ENCODE measurements at regions not wholly inside any gene's neighbourhood (a gene's known extent, or its start where the extent isn't known, plus 50 kb on each side); places are given as distances from the start of the nearest gene placed in this dataset.
"Not testable (repeated sequence)": the region's sequence is repeated elsewhere in the genome, so short reads cannot be mapped to it uniquely, and the experiment has no call there.

- H3K27me3 ChIP-seq (ENCODE audit: low read depth, low read length), result no peaks in the 10 kb centered on the region
- H3K4me2 ChIP-seq (ENCODE audit: low read length), result no peak overlapping the region
- no peaks in the 10 kb centered on the region for H3K9me3 ChIP-seq (ENCODE audit: insufficient read depth, low read length)
- no peak for TF ChIP-seq CTCF (IDR thresholded peaks at IDR 0.05; ENCODE audit: low read depth, low read length)
- TF ChIP-seq EZH2phosphoT487 (IDR thresholded peaks at IDR 0.05; ENCODE audit: low read depth), result no peak
- no peaks in the 10 kb centered on the region for H3K36me3 ChIP-seq (replicated peaks; ENCODE audit: low read depth, low read length)
- no peaks in the 10 kb centered on the region for H4K20me1 ChIP-seq (ENCODE audit: insufficient read depth, low read length)
- H3K4me1 ChIP-seq (ENCODE audit: low read length), result no peaks in the 10 kb centered on the region
- no peak overlapping the region for H2AFZ ChIP-seq (ENCODE audit: low read depth, low read length)
- no peak overlapping the region for H3K27ac ChIP-seq (ENCODE audit: low read length)
- H3K9ac ChIP-seq (ENCODE audit: low read length), result no peak overlapping the region
- H3K79me2 ChIP-seq (ENCODE audit: low read length), result no peaks in the 10 kb centered on the region
- no peak overlapping the region for H3K4me3 ChIP-seq (ENCODE audit: low read length)
Observed at GRCh38 chr9:25453875-25454274, 224.4 kb downstream of the TUSC1 start.

- Histone ChIP-seq H3K4me2 (ENCODE audit: low read length) (no peak overlapping the region), H4K20me1 (ENCODE audit: insufficient read depth, low read length) (no peaks in the 10 kb centered on the region), H3K79me2 (ENCODE audit: low read length) (no peaks in the 10 kb centered on the region), H3K4me1 (ENCODE audit: low read length) (no peaks in the 10 kb centered on the region), H3K9ac (ENCODE audit: low read length) (no peak overlapping the region), H3K27ac (ENCODE audit: low read length) (no peak overlapping the region), H3K9me3 (ENCODE audit: insufficient read depth, low read length) (no peaks in the 10 kb centered on the region), H3K27me3 (ENCODE audit: low read depth, low read length) (no peaks in the 10 kb centered on the region), H3K36me3 (replicated peaks; ENCODE audit: low read depth, low read length) (no peaks in the 10 kb centered on the region), H2AFZ (ENCODE audit: low read depth, low read length) (no peak overlapping the region), H3K4me3 (ENCODE audit: low read length) (no peak overlapping the region)
- TF ChIP-seq EZH2phosphoT487 (IDR thresholded peaks at IDR 0.05; ENCODE audit: low read depth) (no peak), CTCF (IDR thresholded peaks at IDR 0.05; ENCODE audit: low read depth, low read length) (no peak)
Observed at GRCh38 chr9:25449503-25449902, 228.7 kb downstream of the TUSC1 start.

GRCh38 chr9:25445721-25446120 is 232.5 kb downstream of the TUSC1 start:
- not testable (repeated sequence) for H3K4me3 ChIP-seq (ENCODE audit: low read length); H3K36me3 ChIP-seq (replicated peaks; ENCODE audit: low read depth, low read length); H2AFZ ChIP-seq (ENCODE audit: low read depth, low read length); H3K27me3 ChIP-seq (ENCODE audit: low read depth, low read length); H3K79me2 ChIP-seq (ENCODE audit: low read length); H3K9me3 ChIP-seq (ENCODE audit: insufficient read depth, low read length); H3K4me1 ChIP-seq (ENCODE audit: low read length); H4K20me1 ChIP-seq (ENCODE audit: insufficient read depth, low read length); H3K9ac ChIP-seq (ENCODE audit: low read length); H3K27ac ChIP-seq (ENCODE audit: low read length); H3K4me2 ChIP-seq (ENCODE audit: low read length)

- Histone ChIP-seq H3K27me3 (ENCODE audit: low read depth, low read length) (no peaks in the 10 kb centered on the region), H3K36me3 (replicated peaks; ENCODE audit: low read depth, low read length) (no peaks in the 10 kb centered on the region), H3K9ac (ENCODE audit: low read length) (no peak overlapping the region), H4K20me1 (ENCODE audit: insufficient read depth, low read length) (no peaks in the 10 kb centered on the region), H3K4me3 (ENCODE audit: low read length) (no peak overlapping the region), H3K27ac (ENCODE audit: low read length) (no peak overlapping the region), H3K4me2 (ENCODE audit: low read length) (no peak overlapping the region), H3K79me2 (ENCODE audit: low read length) (no peaks in the 10 kb centered on the region), H2AFZ (ENCODE audit: low read depth, low read length) (peak overlapping the region; percentile 69; the same call in 1 of the 2 replicates), H3K4me1 (ENCODE audit: low read length) (no peaks in the 10 kb centered on the region), H3K9me3 (ENCODE audit: insufficient read depth, low read length) (no peaks in the 10 kb centered on the region)
- no peak for TF ChIP-seq CTCF (IDR thresholded peaks at IDR 0.05; ENCODE audit: low read depth, low read length)
- TF ChIP-seq EZH2phosphoT487 (IDR thresholded peaks at IDR 0.05; ENCODE audit: low read depth), result no peak
Observed at GRCh38 chr9:25442526-25442925, 235.7 kb downstream of the TUSC1 start.

- no peaks in the 10 kb centered on the region for H3K36me3 ChIP-seq (replicated peaks; ENCODE audit: low read depth, low read length)
- H3K4me2 ChIP-seq (ENCODE audit: low read length), result no peak overlapping the region
- no peaks in the 10 kb centered on the region for H3K79me2 ChIP-seq (ENCODE audit: low read length)
- H3K27me3 ChIP-seq (ENCODE audit: low read depth, low read length), result no peaks in the 10 kb centered on the region
- H3K27ac ChIP-seq (ENCODE audit: low read length), result no peak overlapping the region
- H3K4me3 ChIP-seq (ENCODE audit: low read length), result no peak overlapping the region
- H3K9me3 ChIP-seq (ENCODE audit: insufficient read depth, low read length), result no peaks in the 10 kb centered on the region
- no peaks in the 10 kb centered on the region for H4K20me1 ChIP-seq (ENCODE audit: insufficient read depth, low read length)
- H3K9ac ChIP-seq (ENCODE audit: low read length), result no peak overlapping the region
- H2AFZ ChIP-seq (ENCODE audit: low read depth, low read length), result no peak overlapping the region
- no peaks in the 10 kb centered on the region for H3K4me1 ChIP-seq (ENCODE audit: low read length)
- TF ChIP-seq CTCF (IDR thresholded peaks at IDR 0.05; ENCODE audit: low read depth, low read length) (no peak), EZH2phosphoT487 (IDR thresholded peaks at IDR 0.05; ENCODE audit: low read depth) (no peak)
Observed at GRCh38 chr9:25427898-25428297, 250.3 kb downstream of the TUSC1 start.

Measured in OCI-LY3 (cell line).